CD4-positive, alpha-beta T cell treated with Interleukin-17A for 1 hour (primary cell): ENCODE measurements at regions not wholly inside any gene's neighbourhood (a gene's known extent, or its start where the extent isn't known, plus 50 kb on each side); places are given as distances from the start of the nearest gene placed in this dataset.

ENCODE experiments used
- DNase-seq: peaks from one replicate; pipeline ENCODE4 v3.0.0-alpha.2; 2020

DNA sequence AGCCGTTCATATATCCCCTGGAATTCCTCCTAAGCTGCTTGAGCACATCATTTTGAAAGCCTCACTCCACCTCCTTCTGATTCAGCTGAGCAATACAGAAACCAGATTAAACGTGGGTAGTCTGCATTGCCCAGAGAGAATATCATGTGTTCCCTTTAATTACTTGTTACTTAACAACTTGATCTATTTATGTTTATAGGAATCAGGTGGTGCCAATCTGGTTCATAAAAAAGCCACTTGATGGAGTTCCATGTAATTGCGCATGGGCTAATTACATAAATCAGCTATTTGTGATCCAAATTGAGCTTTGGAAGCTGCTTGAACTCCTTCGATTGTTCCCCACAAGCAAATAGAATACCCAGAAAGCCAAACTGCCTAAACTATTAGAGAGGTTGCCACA is 114.7 kb upstream of the ADCY1 start:
- no peak for DNase-seq

DNA sequence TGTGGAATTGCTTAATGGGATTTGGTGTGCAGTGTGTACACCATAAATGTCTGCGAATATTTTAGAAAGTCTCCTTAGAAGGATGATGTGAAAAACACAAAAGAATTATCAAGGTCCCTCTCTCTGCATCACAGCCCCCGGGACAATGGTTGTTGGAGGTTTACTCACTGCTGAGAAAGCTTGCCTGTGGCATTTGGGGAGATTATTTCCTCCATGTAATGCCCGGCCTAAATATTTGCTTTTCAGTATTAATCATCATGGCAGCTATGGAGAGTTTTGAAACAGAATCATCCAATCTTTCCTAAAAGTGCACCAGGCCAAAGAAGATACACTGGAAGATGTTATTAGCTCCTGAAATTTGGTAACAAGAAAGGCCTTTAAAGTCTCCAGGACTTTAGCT is 113.8 kb upstream of the ADCY1 start:
- DNase-seq = no peak

GRCh38 chr7:45461026-45461425 is 113.1 kb upstream of the ADCY1 start:
- no peak for DNase-seq

DNA sequence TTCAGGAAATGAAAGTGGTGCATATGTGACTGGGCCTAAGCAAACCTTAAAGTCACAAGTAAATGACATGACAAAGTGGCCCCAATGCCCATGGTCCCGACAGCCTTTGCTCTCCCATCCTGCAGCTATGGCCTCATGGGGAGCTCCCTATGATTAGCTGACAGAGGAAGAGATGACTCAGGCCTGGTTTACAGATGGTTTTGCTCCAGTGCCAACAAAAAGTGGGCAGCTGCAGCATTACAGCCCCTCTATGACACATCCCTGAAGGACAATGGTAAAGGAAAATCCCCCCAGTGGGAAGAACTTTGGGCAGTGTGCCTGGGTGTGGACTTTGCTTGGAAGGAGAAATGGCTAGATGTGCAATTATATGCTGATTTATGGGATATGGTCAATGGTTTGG is 105.1 kb upstream of the ADCY1 start:
- DNase-seq = no peak

GRCh38 chr7:45470031-45470430 is 104.1 kb upstream of the ADCY1 start:
- DNase-seq = no peak

DNA sequence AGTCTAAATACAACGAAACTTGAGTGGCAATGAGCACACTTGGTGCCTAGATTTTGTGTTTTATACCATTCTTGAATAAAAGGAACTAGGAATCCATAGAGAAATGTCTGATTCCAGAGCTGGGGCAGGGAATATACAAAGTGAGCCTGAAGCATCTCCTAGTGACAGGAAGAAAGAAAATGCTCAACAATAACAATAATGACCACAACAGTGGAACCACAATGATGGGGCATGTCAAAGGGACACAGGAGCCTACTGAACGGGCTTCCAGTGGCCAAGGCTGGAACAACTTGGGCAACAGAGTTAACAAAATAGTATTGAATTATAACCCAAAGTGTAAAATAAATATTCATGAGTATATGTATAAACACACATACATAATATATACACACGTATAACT is 94.4 kb upstream of the ADCY1 start:
- no peak for DNase-seq

DNA sequence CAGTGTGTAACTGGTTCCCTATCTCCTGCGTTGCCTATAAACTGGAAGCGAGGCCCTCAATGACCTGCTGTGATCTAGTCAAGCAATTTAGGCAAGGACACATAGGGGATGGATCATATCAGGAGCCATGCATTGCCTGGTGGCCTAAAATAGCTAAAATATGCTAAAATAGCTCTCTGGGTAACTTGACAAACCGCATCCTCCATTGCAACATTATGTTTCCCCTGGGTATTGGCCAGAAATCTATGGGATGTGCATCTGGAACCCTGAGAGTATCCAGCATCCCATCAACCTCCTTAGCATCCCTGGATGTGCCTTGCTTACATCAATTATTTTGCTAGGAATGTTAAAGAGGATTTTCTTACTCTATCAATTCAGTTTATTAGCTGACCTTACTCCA is 91.7 kb upstream of the ADCY1 start:
- no peak for DNase-seq

GRCh38 chr7:45484094-45484493 is 90.1 kb upstream of the ADCY1 start:
- DNase-seq = no peak

- no peak for DNase-seq
These were observed 87.6 kb upstream of the ADCY1 start for GRCh38 chr7:45486575-45486974.

GRCh38 chr7:45494885-45495284 is 79.3 kb upstream of the ADCY1 start:
- no peak for DNase-seq

DNA sequence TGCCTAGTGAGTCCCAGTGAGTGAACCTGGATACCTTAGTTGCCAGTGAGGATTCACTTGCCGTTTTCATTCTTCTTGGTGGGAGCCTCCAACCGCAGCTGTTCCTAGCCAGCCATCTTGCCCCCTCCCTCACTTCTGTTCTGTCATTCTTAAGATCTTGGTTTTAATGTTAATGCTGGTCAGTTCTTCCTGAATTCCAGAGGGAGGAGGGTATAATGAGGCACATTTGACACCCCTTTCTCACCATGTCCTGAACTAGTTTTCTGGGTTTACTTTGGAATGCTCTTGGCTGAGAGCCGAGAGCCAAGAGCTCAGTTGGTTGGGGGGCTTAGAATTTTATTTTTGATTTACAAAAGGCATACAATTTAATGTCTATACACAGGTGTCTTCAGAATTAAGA is 78.5 kb upstream of the ADCY1 start:
- DNase-seq = no peak

GRCh38 chr7:45500257-45500656 is 73.9 kb upstream of the ADCY1 start:
- no peak for DNase-seq

GRCh38 chr7:45501791-45502190 is 72.4 kb upstream of the ADCY1 start:
- no peak for DNase-seq

DNA sequence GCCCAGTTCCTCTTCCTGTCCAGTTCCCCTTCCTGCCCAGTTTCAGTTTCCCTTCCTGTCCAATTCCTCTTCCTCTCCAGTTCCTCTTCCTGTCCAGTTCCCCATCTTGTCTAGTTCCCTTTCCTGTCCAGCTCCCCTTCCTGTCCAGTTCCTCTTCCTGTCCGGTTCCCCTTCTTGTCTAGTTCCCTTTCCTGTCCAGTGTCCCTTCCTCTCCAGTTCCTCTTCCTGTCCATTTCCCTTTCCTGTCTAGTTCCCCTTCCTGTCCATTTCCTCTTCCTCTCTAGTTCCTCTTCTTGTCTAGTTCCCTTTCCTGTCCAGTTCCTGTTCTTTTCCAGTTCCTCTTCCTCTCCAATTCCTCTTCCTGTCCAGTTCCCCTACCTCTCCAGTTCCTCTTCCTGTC is 68.1 kb upstream of the ADCY1 start:
- no peak for DNase-seq

DNA sequence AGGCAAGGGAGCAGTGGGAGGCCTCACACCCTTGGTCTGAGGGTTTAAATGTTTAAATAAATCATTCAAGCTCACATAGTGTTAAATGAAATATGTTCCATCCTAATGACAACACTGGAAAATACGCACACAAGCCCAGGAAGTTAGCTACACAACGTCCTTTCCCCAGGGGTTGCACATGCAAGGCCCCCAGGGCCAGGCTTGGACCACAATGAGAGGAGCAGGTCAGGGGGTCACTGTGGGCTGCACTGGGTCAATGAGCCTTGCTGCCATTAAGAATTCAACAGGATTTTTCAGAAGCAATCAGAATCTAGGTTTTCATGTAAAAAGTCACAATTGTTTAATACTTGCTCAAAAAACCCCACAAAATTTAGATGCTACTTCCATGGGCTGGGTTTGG is 64.9 kb upstream of the ADCY1 start:
- DNase-seq = no peak

DNA sequence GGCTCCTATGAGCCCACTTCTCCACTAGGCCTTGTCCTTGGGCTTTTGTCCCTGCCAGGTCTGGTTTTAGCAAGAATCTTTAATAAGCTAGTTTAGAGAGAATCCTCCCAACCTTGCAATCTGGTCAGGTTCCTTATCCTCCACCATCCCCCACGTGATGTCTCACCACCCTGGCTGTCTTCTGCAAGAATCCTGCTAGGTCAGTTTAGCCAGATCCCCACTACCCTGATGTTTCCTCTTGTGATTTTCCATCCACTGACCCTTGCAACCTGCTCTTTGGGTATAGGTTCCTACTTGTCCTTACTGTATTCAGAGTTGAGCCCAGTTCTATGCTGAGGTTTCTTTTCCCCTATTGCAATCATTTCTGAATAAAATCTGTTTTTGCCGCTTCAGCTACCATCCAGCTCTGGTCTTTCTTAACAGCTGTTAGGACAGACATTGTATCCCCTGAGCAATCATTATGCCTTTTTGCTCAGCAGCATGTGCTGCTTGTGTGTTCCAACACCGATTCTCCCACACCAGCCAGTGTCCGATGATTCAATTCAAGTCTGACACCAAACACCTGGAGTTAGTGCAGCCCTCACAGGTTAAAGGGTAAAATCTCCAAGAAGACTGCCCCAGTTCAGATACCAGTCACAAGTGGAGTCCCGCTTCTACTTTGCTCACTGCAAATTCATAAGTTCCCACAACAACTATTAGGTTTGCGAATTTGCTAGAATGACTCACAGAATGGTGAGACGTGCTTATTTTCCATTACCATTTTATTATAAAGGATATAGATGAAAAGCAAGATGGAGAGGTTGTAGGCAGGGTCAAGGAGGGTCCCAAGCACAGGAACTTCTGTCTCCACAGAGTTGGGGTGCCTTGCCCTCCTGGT is 62.2 kb upstream of the ADCY1 start:
- no peak for DNase-seq

- no peak for DNase-seq
These were observed 59.2 kb upstream of the ADCY1 start for GRCh38 chr7:45514944-45515343.

GRCh38 chr7:45515346-45515745 is 58.8 kb upstream of the ADCY1 start:
- no peak for DNase-seq
